C4-2B (cell line): ENCODE measurements at regions not wholly inside any gene's neighbourhood (a gene's known extent, or its start where the extent isn't known, plus 50 kb on each side); places are given as distances from the start of the nearest gene placed in this dataset.

Experiments
- H3K27ac ChIP-seq: fragments of 450-650 bp; 2 replicates; pipeline ENCODE4 v1.5.1; 2017
- CTCF ChIP-seq: fragments of 450-650 bp; conservative IDR thresholded peaks from 2 replicates; pipeline ENCODE4 v1.5.1; 2017; ENCODE audit warnings: mild to moderate bottlenecking
- ZFX ChIP-seq: fragments of 450-650 bp; IDR thresholded peaks from 2 replicates; pipeline ENCODE4 v1.6.1; 2017

- no peak overlapping the region for H3K27ac ChIP-seq
- no peak for TF ChIP-seq CTCF
- TF ChIP-seq ZFX, result no peak
Measured at GRCh38 chr4:127196655-127197352, 436.0 kb upstream of the INTU start.

- TF ChIP-seq ZFX (no peak), CTCF (no peak)
- no peak overlapping the region for H3K27ac ChIP-seq
Measured at GRCh38 chr4:127203562-127204200, 429.1 kb upstream of the INTU start.

GRCh38 chr4:127204322-127204721 is 428.4 kb upstream of the INTU start:
- no peak overlapping the region for H3K27ac ChIP-seq
- TF ChIP-seq CTCF (no peak), ZFX (no peak)

- no peak overlapping the region for H3K27ac ChIP-seq
- TF ChIP-seq CTCF (no peak), ZFX (no peak)
Measured at GRCh38 chr4:127209580-127210095, 423.1 kb upstream of the INTU start.

- TF ChIP-seq ZFX, result no peak
- no peak for TF ChIP-seq CTCF
- H3K27ac ChIP-seq, result no peak overlapping the region
Measured at GRCh38 chr4:127210893-127211649, 421.7 kb upstream of the INTU start.

DNA sequence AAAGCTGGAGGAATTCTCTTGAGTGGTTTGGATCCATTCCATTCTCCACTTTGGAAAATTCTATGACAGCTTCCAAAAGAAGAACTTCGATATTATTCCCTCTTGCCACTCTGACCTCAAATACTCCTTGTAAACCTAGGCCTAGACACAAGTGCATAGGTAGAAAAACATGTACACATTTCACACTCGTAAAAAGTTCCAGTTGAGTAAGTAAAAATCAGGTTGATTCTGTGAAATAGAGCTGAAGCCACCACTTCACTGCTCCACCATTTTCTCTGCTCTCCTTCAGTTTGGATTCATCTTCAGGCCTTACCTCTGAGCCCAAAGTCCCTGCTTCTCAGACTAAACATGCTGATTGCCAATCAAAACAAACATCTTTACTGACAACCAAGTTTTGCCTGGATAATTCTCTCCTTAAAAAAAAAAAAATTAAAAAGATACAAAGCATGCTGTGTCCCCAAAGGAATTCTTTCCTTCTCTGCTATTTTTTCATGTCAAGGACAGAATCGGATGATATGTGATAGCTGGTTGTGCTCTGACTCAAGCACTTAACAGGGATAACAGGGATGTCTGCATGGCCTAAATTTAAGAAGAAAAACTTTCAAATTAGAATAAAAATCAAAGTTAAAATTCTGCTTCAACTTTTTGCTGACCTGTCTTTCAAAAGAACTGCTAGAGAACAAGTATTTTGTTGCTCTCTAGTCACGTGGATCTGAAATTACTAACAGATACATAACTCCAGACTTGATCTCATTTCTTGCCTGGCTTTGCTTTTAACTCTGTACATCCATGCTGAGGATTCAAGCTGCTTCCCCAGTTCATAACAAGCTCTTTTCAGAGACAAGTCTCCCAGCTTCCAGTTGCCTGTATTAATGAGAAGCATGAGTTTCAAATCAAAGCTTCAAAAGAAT is 420.9 kb upstream of the INTU start:
- no peak overlapping the region for H3K27ac ChIP-seq
- TF ChIP-seq ZFX, result no peak
- TF ChIP-seq CTCF, result no peak
